H1 (cell line): ENCODE measurements at regions not wholly inside any gene's neighbourhood (a gene's known extent, or its start where the extent isn't known, plus 50 kb on each side); places are given as distances from the start of the nearest gene placed in this dataset.

Source experiments
- BACH1 ChIP-seq: IDR thresholded peaks from 2 replicates; pipeline ENCODE4 v1.6.1; 2012; ENCODE audit warnings: low read length, improper control_type of control experiment
- CREB1 ChIP-seq: IDR thresholded peaks from 2 replicates; pipeline ENCODE4 v1.6.1; 2012; ENCODE audit warnings: inconsistent platforms
- CTCF ChIP-seq, 3 experiments: IDR thresholded peaks; 1 replicate in 2 of 3; 2 replicates in 1 of 3; pipeline versions ENCODE4 v1.5.1 to v1.6.1; 2011; ENCODE audit warnings: low read length in 3 of 3, mild to moderate bottlenecking in 3 of 3, inconsistent platforms in 2 of 3, low read depth in 1 of 3, moderate library complexity in 1 of 3; ENCODE audit not compliant: insufficient read depth in 1 of 3; ENCODE audit errors: control extremely low read depth in 1 of 3
- EZH2 ChIP-seq: fragments of 200-600 bp; sonication (generic); IDR thresholded peaks from 2 replicates; pipeline ENCODE4 v1.7.1; 2012; ENCODE audit warnings: low read depth, mild to moderate bottlenecking, moderate library complexity, low read length, inconsistent platforms; ENCODE audit not compliant: severe bottlenecking
- POLR2A ChIP-seq, 2 experiments: IDR thresholded peaks; 1 replicate in 1 of 2; 2 replicates in 1 of 2; pipeline ENCODE4 v1.6.1; 2011; ENCODE audit warnings: low read depth in 2 of 2, low read length in 2 of 2, mild to moderate bottlenecking in 2 of 2; ENCODE audit errors: control extremely low read depth in 1 of 2
- SUZ12 ChIP-seq: fragments of 200-600 bp; sonication (generic); IDR thresholded peaks from 2 replicates; pipeline ENCODE4 v1.6.1; 2012; ENCODE audit warnings: mild to moderate bottlenecking, inconsistent platforms, low read length, moderate library complexity, mixed read lengths

- no peak for TF ChIP-seq POLR2A (IDR thresholded peaks at IDR 0.05; ENCODE audit: control extremely low read depth in 1 of 2, low read depth in 2 of 2, low read length in 2 of 2)
- no peak for TF ChIP-seq CREB1
- TF ChIP-seq BACH1, result no peak
- no peak for TF ChIP-seq SUZ12
- TF ChIP-seq CTCF (IDR thresholded peaks at IDR 0.05; ENCODE audit: control extremely low read depth in 1 of 3, insufficient read depth in 1 of 3, low read depth in 1 of 3, low read length in 3 of 3), result no peak
- no peak for TF ChIP-seq EZH2
Observed at GRCh38 chr3:182143903-182144302, 432.2 kb downstream of the SOX2 start.
